Kidney (tissue), 13 donors: ENCODE measurements at regions not wholly inside any gene's neighbourhood (a gene's known extent, or its start where the extent isn't known, plus 50 kb on each side); places are given as distances from the start of the nearest gene placed in this dataset.
"Not testable (repeated sequence)": the region's sequence is repeated elsewhere in the genome, so short reads cannot be mapped to it uniquely, and the experiment has no call there.

ENCODE experiments used
- DNase-seq, 5 donors: peaks; one replicate each; pipeline ENCODE4 v3.0.0-alpha.2; 2013 to 2020
- FAIRE-seq: peaks from 2 replicates; lab custom pipeline; 2012; peaks lifted over from hg19 to GRCh38; lab: Jason Lieb, UNC
- H3K27ac ChIP-seq, 2 donors: one replicate each; pipeline ENCODE4 v1.7.0; 2013; ENCODE audit warnings: low read depth in 2 of 2, low read length in 2 of 2, inconsistent platforms in 1 of 2
- H3K27me3 ChIP-seq: one replicate; pipeline ENCODE4 v1.7.1; 2013; ENCODE audit warnings: low read length, inconsistent platforms; ENCODE audit not compliant: control insufficient read depth, insufficient read depth
- H3K36me3 ChIP-seq, 3 donors: one replicate each; pipeline versions ENCODE4 v1.7.0 to v1.7.1; 2013; ENCODE audit warnings: low read length in 3 of 3, control low read depth in 1 of 3, inconsistent platforms in 1 of 3; ENCODE audit not compliant: insufficient read depth in 3 of 3, control insufficient read depth in 2 of 3
- H3K4me1 ChIP-seq, 3 donors: one replicate each; pipeline versions ENCODE4 v1.7.0 to v1.7.1; 2013; ENCODE audit warnings: low read length in 3 of 3, inconsistent platforms in 1 of 3, low read depth in 1 of 3; ENCODE audit not compliant: control insufficient read depth in 2 of 3, insufficient read depth in 2 of 3
- H3K4me3 ChIP-seq, 3 donors: one replicate each; pipeline versions ENCODE4 v1.7.0 to v1.8.1; 2013; ENCODE audit warnings: low read length in 3 of 3, control low read depth in 1 of 3, inconsistent platforms in 1 of 3
- H3K9ac ChIP-seq, 3 donors: one replicate each; pipeline versions ENCODE4 v1.7.0 to v1.7.1; 2013; ENCODE audit warnings: low read length in 3 of 3, control low read depth in 1 of 3, inconsistent platforms in 1 of 3
- H3K9me3 ChIP-seq, 3 donors: one replicate each; pipeline versions ENCODE4 v1.7.0 to v1.7.1; 2013; ENCODE audit warnings: low read length in 3 of 3, control low read depth in 1 of 3, inconsistent platforms in 1 of 3; ENCODE audit not compliant: control insufficient read depth in 2 of 3, insufficient read depth in 1 of 3
- intact Hi-C: fragments of 100-400 bp; cut with DNase I; formaldehyde crosslinking; loops from one replicate; pipeline ENCODE4 v1.11.1; 2022
- TF ChIP-seq, protein P1 (sequence below): IDR thresholded peaks from 3 replicates; pipeline ENCODE4 v1.5.1; 2012; ENCODE audit warnings: mild to moderate bottlenecking, moderate library complexity, borderline replicate concordance; ENCODE audit not compliant: insufficient read depth; ENCODE audit errors: extremely low read depth
- donor health status: control.
- donor health status: control.
- donor health status: control.
- donor health status: control.
- donor health status: control.
- donor health status: DM: yes; HTN: yes; CAD: no.
- donor health status: Normal renal cell carcinoma (clear cell type).

DNA sequence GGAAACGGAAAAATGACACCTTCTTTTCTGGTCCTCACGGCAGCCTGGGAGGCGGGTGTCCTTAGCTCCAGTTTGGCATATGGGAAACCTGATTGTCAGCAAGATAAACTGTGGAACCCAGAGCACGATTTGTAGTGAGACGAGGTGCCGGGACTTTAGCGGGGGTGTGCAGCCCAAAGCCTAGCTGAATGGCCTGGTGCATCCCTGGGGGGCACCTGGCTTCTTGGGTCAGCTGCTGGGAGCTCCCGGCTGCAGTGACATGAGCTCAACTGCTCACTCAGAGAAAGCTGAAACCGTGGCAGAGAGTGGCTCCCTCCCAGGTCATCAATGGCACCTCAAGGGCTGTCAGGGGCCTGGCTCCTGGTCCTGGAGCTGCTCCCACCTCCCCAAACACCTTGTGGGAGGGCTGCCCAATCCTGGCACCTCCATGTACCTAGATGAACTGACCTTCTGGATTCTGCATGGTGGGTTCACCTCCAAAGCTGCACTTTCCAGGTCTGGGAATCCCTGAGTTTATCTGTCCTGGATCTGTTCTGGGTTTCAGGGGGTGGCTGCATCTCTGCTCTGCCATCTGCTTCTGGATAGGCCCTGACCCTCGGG, 260.5 kb downstream of the MATN1 start:
- Histone ChIP-seq H3K27me3 (no peaks in the 10 kb centered on the region), H3K27ac (no peak overlapping the region), H3K4me1 (no peaks in the 10 kb centered on the region), H3K4me3 (no peak overlapping the region), H3K9me3 (peaks cover 0 to 5% (median 0%) of the 10 kb centered on the region in 3 donors), H3K9ac (no peak overlapping the region), H3K36me3 (no peaks in the 10 kb centered on the region)
- DNase-seq (peak in 1 of 5 donors; percentile 33), FAIRE-seq (no peak)
- intact Hi-C loops: no loop called here
- TF ChIP-seq, protein P1, sequence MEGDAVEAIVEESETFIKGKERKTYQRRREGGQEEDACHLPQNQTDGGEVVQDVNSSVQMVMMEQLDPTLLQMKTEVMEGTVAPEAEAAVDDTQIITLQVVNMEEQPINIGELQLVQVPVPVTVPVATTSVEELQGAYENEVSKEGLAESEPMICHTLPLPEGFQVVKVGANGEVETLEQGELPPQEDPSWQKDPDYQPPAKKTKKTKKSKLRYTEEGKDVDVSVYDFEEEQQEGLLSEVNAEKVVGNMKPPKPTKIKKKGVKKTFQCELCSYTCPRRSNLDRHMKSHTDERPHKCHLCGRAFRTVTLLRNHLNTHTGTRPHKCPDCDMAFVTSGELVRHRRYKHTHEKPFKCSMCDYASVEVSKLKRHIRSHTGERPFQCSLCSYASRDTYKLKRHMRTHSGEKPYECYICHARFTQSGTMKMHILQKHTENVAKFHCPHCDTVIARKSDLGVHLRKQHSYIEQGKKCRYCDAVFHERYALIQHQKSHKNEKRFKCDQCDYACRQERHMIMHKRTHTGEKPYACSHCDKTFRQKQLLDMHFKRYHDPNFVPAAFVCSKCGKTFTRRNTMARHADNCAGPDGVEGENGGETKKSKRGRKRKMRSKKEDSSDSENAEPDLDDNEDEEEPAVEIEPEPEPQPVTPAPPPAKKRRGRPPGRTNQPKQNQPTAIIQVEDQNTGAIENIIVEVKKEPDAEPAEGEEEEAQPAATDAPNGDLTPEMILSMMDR: no peak

DNA sequence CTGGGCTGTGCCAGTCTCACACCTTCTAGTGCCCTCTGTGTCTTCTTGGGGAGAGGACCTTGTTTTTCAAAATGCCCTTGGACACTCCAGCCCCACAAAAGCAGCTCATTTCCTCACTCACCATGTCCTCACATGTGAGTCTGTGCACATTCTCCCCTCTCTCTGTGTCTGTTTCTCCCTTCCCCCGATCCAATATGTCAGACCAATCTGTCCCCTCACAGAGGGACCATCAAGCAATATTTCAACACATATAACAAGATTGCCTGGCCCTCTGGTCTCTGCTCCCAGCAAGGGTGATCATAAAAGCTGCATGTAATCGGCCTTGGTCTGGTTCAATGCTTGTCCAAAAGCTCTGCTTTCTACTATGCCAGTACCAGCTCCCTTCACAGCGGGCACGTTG, 261.2 kb downstream of the MATN1 start:
- peak in 1 of 5 donors; percentile 10 for DNase-seq
- intact Hi-C loops: no loop called here
- H3K9me3 ChIP-seq: peaks cover 0 to 5% (median 0%) of the 10 kb centered on the region in 3 donors
- H3K27ac ChIP-seq: no peak overlapping the region
- no peaks in the 10 kb centered on the region for H3K4me1 ChIP-seq
- no peaks in the 10 kb centered on the region for H3K36me3 ChIP-seq
- TF ChIP-seq, protein P1: no peak
- no peaks in the 10 kb centered on the region for H3K27me3 ChIP-seq
- no peak for FAIRE-seq
- H3K4me3 ChIP-seq: no peak overlapping the region
- no peak overlapping the region for H3K9ac ChIP-seq

GRCh38 chr1:30461640-30462039, 261.7 kb downstream of the MATN1 start:
- intact Hi-C loops: no loop called here
- H3K36me3 ChIP-seq: no peaks in the 10 kb centered on the region
- DNase-seq (no peak), FAIRE-seq (no peak)
- TF ChIP-seq, protein P1: no peak
- H3K4me3 ChIP-seq: no peak overlapping the region
- peaks cover 0 to 5% (median 0%) of the 10 kb centered on the region in 3 donors for H3K9me3 ChIP-seq
- H3K9ac ChIP-seq: no peak overlapping the region
- H3K27ac ChIP-seq: no peak overlapping the region
- no peaks in the 10 kb centered on the region for H3K4me1 ChIP-seq
- no peaks in the 10 kb centered on the region for H3K27me3 ChIP-seq

GRCh38 chr1:30460661-30461060, 262.7 kb downstream of the MATN1 start:
- TF ChIP-seq, protein P1: no peak
- peak in 1 of 5 donors; percentile 6 for DNase-seq
- Histone ChIP-seq H3K4me1 (no peaks in the 10 kb centered on the region), H3K9ac (no peak overlapping the region), H3K27me3 (no peaks in the 10 kb centered on the region), H3K36me3 (no peaks in the 10 kb centered on the region), H3K4me3 (no peak overlapping the region), H3K27ac (no peak overlapping the region), H3K9me3 (peaks cover 0 to 5% (median 0%) of the 10 kb centered on the region in 3 donors)
- intact Hi-C loops: no loop called here
- FAIRE-seq: no peak

GRCh38 chr1:30458730-30459485, 264.5 kb downstream of the MATN1 start:
- H3K4me3 ChIP-seq, H3K27me3 ChIP-seq, FAIRE-seq, H3K4me1 ChIP-seq, H3K9ac ChIP-seq, H3K36me3 ChIP-seq, intact Hi-C loops, H3K9me3 ChIP-seq, H3K27ac ChIP-seq: not testable (repeated sequence)
- peak in 1 of 5 donors; percentile 37 for DNase-seq
